Body of pancreas (tissue), 4 donors: ENCODE measurements at regions not wholly inside any gene's neighbourhood (a gene's known extent, or its start where the extent isn't known, plus 50 kb on each side); places are given as distances from the start of the nearest gene placed in this dataset.

Source experiments
- ATAC-seq: fragments of 150-250 bp; one replicate; pipeline ENCODE4 v1.9.1; 2016
- DNase-seq, 4 donors: peaks; one replicate each; pipeline ENCODE4 v3.0.0-alpha.2; 2019
- H3K27ac ChIP-seq, 4 donors: fragments of 200-600 bp; sonication (generic); 1 replicate in 3 of 4; 2 replicates in 1 of 4; pipeline versions ENCODE4 v1.5.1 to v1.6.1; 2016 to 2019; ENCODE audit warnings: mild to moderate bottlenecking in 1 of 4, mixed read lengths in 1 of 4, moderate library complexity in 1 of 4
- H3K27me3 ChIP-seq, 2 donors: fragments of 200-600 bp; sonication (generic); one replicate each; pipeline ENCODE4 v1.6.0; 2016; ENCODE audit warnings: mild to moderate bottlenecking in 1 of 2
- H3K36me3 ChIP-seq, 2 donors: fragments of 200-600 bp; sonication (generic); replicated peaks in 1 of 2; 2 replicates each; pipeline ENCODE4 v1.5.1; 2016; ENCODE audit warnings: low read depth in 2 of 2; ENCODE audit not compliant: insufficient read depth in 1 of 2
- H3K4me1 ChIP-seq: fragments of 200-600 bp; sonication (generic); one replicate; pipeline ENCODE4 v1.6.0; 2016
- H3K4me3 ChIP-seq, 2 donors: fragments of 200-600 bp; sonication (generic); 1 replicate in 1 of 2; 2 replicates in 1 of 2; pipeline ENCODE4 v1.5.1; 2016 to 2019
- H3K9me3 ChIP-seq, 3 donors: fragments of 200-600 bp; sonication (generic); 1 replicate in 2 of 3; 2 replicates in 1 of 3; pipeline ENCODE4 v1.5.1; 2016
- CTCF ChIP-seq, 7 experiments: fragments of 450-650 bp in 4 of 7; fragments of 200-600 bp in 3 of 7; sonication (generic) in 3 of 7; IDR thresholded peaks; one replicate each; pipeline ENCODE4 v1.5.1; 2016 to 2019; ENCODE audit warnings: antibody characterized with exemption in 7 of 7
- POLR2A ChIP-seq, 3 donors: fragments of 450-650 bp; IDR thresholded peaks; one replicate each; pipeline ENCODE4 v1.6.1; 2016; ENCODE audit warnings: antibody characterized with exemption in 3 of 3, mild to moderate bottlenecking in 2 of 3
- WGBS, 2 donors: methylation state at CpG; one replicate each; pipeline ENCODE4 v1.1.5; 2017; 5-methylcytosine and 5-hydroxymethylcytosine counted together
- intact Hi-C: fragments of 100-400 bp; cut with DNase I; formaldehyde crosslinking; loops from one replicate; pipeline ENCODE4 v1.15.1; 2023

DNA sequence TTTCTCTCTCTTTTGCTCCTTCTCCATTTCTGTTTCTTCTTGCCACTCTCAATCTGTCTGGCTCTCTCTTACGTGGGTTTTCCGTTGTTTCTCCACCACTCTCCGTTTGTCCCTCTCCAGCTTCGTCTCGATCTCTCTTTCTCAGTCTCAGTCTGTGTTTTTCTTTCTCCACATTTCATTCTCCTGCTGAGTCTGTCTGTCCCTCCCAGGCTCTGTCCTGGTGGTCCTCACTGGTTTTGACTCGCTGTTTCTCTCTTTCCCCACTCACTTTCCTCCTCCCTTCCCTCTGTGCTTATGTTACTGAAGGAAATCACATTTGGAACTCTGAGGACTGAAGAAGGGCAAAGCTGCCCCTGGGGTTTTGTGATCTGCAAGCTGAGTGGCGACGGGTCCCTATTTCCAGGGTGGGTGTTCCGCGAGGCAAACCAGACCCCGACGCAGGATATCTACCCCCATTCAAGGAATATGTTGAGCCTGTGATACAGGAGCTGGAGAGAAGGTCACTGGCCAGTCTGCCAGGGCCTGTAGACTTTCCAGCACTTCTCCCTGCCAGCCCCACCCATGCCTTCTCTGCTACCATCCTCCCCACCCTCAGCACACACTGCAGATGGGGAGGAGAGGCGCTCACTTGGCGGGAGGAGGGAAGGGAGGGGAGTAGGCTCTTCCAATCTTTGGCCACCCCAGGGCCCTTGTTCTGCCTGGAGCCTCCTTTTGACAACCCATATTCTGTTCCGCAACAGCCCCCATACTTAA, 102.7 kb upstream of the MAP1LC3B2 start:
- TF ChIP-seq POLR2A (IDR thresholded peaks at IDR 0.05) (no peak), CTCF (IDR thresholded peaks at IDR 0.05) (no peak)
- ATAC-seq, result no peak
- H3K9me3 ChIP-seq, result no peaks in the 10 kb centered on the region
- WGBS, 2 donors, result 70 to 78% methylated on average over 13 to 15 of the region's 15 CpGs
- peaks cover 11% of the 10 kb centered on the region for H3K4me1 ChIP-seq
- H3K4me3 ChIP-seq, result no peak overlapping the region
- peak overlapping the region in 3 of 4 donors; percentile 11 to 58 (median 44) for H3K27ac ChIP-seq
- no peaks in the 10 kb centered on the region for H3K36me3 ChIP-seq
- H3K27me3 ChIP-seq, result no peaks in the 10 kb centered on the region
- intact Hi-C loops, result no loop called here
- DNase-seq, result no peak

GRCh38 chr12:116458492-116458891, 100.7 kb upstream of the MAP1LC3B2 start:
- WGBS, 2 donors, result 86 to 89% methylated on average over 9 to 11 of the region's 12 CpGs
- H3K4me1 ChIP-seq, result peaks cover 11% of the 10 kb centered on the region
- TF ChIP-seq CTCF (IDR thresholded peaks at IDR 0.05) (no peak), POLR2A (IDR thresholded peaks at IDR 0.05) (no peak)
- no peak overlapping the region for H3K4me3 ChIP-seq
- ATAC-seq, result no peak
- H3K36me3 ChIP-seq, result no peaks in the 10 kb centered on the region
- no peaks in the 10 kb centered on the region for H3K9me3 ChIP-seq
- no peak for DNase-seq
- no peaks in the 10 kb centered on the region for H3K27me3 ChIP-seq
- intact Hi-C loops, result no loop called here
- no peak overlapping the region for H3K27ac ChIP-seq

GRCh38 chr12:116459011-116459875, 99.9 kb upstream of the MAP1LC3B2 start:
- no peak for TF ChIP-seq POLR2A (IDR thresholded peaks at IDR 0.05)
- TF ChIP-seq CTCF (IDR thresholded peaks at IDR 0.05), result no peak
- 77 to 99% methylated on average over 10 to 21 of the region's 21 CpGs for WGBS, 2 donors
- H3K27me3 ChIP-seq, result no peaks in the 10 kb centered on the region
- no peaks in the 10 kb centered on the region for H3K36me3 ChIP-seq
- ATAC-seq (no peak), DNase-seq (no peak)
- peaks cover 11% of the 10 kb centered on the region for H3K4me1 ChIP-seq
- intact Hi-C loops, result no loop called here
- H3K4me3 ChIP-seq, result no peak overlapping the region
- no peaks in the 10 kb centered on the region for H3K9me3 ChIP-seq
- H3K27ac ChIP-seq, result no peak overlapping the region

GRCh38 chr12:116459916-116460663, 99.1 kb upstream of the MAP1LC3B2 start:
- TF ChIP-seq POLR2A (IDR thresholded peaks at IDR 0.05), result no peak
- TF ChIP-seq CTCF (IDR thresholded peaks at IDR 0.05), result no peak
- H3K4me3 ChIP-seq, result no peak overlapping the region
- ATAC-seq (no peak), DNase-seq (no peak)
- WGBS, 2 donors, result 77 to 79% methylated on average over 17 of the region's 17 CpGs
- H3K27me3 ChIP-seq, result no peaks in the 10 kb centered on the region
- no peaks in the 10 kb centered on the region for H3K9me3 ChIP-seq
- H3K27ac ChIP-seq, result no peak overlapping the region
- no peaks in the 10 kb centered on the region for H3K36me3 ChIP-seq
- intact Hi-C loops, result no loop called here
- peaks cover 7% of the 10 kb centered on the region for H3K4me1 ChIP-seq
